ENCODE measurements at regions not wholly inside any gene's neighbourhood (a gene's known extent, or its start where the extent isn't known, plus 50 kb on each side); places are given as distances from the start of the nearest gene placed in this dataset.

GRCh38 chr15:31476866-31477265 lies 150.2 kb downstream of the KLF13 start:
- FAIRE-seq (no peak), DNase-seq (ENCODE audit: low read depth, low spot score) (no peak), ATAC-seq (no peak)
- ChIA-PET POLR2A (no interaction called here), SMC1A (ENCODE audit: uncharacterized antibody, unreplicated experiment) (interaction anchor here (1.2 to 7.0 kb wide), 2 partner anchors 11 to 37 kb away, joined by 3 to 48 read pairs; no protein-coding TSS in a partner anchor), RAD21 (ENCODE audit: unreplicated experiment) (interaction anchor here (0.8 kb wide), 2 partner anchors 9 to 12 kb away, joined by 3 to 4 read pairs; no protein-coding TSS in a partner anchor), CTCF (interaction anchor here (1.0 to 10.7 kb wide), 3 partner anchors 12 to 38 kb away, joined by 4 to 122 read pairs (median 63); no protein-coding TSS in a partner anchor)
- Histone ChIP-seq H3K36me3 (ENCODE audit: control insufficient read depth in 2 of 2, insufficient read depth in 2 of 2, low read length in 1 of 2) (no peaks in the 10 kb centered on the region), H2AFZ (ENCODE audit: control insufficient read depth, low read depth, low read length) (no peak overlapping the region), H3K27ac (ENCODE audit: control insufficient read depth, insufficient read depth) (no peak overlapping the region), H3K79me2 (ENCODE audit: control insufficient read depth, insufficient read depth, low read length) (no peaks in the 10 kb centered on the region), H3K27me3 (replicated peaks in 1 of 2; ENCODE audit: control insufficient read depth in 2 of 2, insufficient read depth in 2 of 2, low read length in 1 of 2) (no peaks in the 10 kb centered on the region; a peak in 2 of 4 replicates), H3K4me2 (ENCODE audit: control insufficient read depth, insufficient read depth) (no peak overlapping the region), H3K9me3 (replicated peaks; ENCODE audit: control insufficient read depth, insufficient read depth, low read length) (no peaks in the 10 kb centered on the region), H3K4me1 (ENCODE audit: control insufficient read depth, insufficient read depth, low read length) (peaks cover 28% of the 10 kb centered on the region), H3K9ac (ENCODE audit: control insufficient read depth, insufficient read depth, low read length) (no peak overlapping the region), H3K4me3 (no peak overlapping the region), H4K20me1 (ENCODE audit: control insufficient read depth, insufficient read depth) (no peaks in the 10 kb centered on the region)
- TF ChIP-seq, protein P1, sequence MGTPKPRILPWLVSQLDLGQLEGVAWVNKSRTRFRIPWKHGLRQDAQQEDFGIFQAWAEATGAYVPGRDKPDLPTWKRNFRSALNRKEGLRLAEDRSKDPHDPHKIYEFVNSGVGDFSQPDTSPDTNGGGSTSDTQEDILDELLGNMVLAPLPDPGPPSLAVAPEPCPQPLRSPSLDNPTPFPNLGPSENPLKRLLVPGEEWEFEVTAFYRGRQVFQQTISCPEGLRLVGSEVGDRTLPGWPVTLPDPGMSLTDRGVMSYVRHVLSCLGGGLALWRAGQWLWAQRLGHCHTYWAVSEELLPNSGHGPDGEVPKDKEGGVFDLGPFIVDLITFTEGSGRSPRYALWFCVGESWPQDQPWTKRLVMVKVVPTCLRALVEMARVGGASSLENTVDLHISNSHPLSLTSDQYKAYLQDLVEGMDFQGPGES (IDR thresholded peaks at IDR 0.05): no peak
- in situ Hi-C loops (cut with MboI) (no loop called here), intact Hi-C loops (cut with micrococcal nuclease; ENCODE audit: unreplicated experiment) (no loop called here)
- WGBS (ENCODE audit: insufficient coverage, insufficient replicate concordance, low lambda C conversion rate, missing lambda C conversion rate): 67% methylated on average over 5 of the region's 5 CpGs
- no TSS peak for BruUV-seq (replicated peaks)

DNA sequence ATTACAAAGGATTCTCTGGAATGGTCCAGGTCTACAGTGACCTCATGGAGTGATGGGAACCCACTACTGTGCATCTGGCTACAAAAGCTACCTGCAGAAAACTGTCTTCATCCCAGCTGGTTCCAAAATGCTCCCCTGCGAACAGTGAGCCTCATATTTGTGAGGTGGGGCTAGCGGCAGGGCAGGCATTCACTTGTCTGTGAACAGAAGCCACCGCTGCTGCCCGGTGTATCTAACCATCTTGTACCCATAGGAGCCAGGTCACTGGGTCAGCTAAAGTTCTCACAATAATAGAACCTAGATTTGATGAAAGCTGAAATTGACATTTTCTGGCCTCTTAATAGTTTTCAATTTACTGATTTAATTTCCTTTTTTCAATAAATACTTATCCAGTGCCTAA lies 150.7 kb downstream of the KLF13 start:
- RAD21 ChIA-PET (ENCODE audit: unreplicated experiment): interaction anchor here (0.8 kb wide), 2 partner anchors 9 to 11 kb away, joined by 3 to 4 read pairs; no protein-coding TSS in a partner anchor
- SMC1A ChIA-PET (ENCODE audit: uncharacterized antibody, unreplicated experiment): interaction anchor here (1.2 to 7.0 kb wide), 2 partner anchors 11 to 38 kb away, joined by 3 to 48 read pairs; no protein-coding TSS in a partner anchor
- 77% methylated on average over 4 of the region's 4 CpGs for WGBS (ENCODE audit: insufficient coverage, insufficient replicate concordance, low lambda C conversion rate, missing lambda C conversion rate)
- CTCF ChIA-PET: interaction anchor here (1.0 to 10.7 kb wide), 3 partner anchors 12 to 38 kb away, joined by 4 to 122 read pairs (median 63); no protein-coding TSS in a partner anchor
- no peaks in the 10 kb centered on the region for H3K79me2 ChIP-seq (ENCODE audit: control insufficient read depth, insufficient read depth, low read length)
- H3K27me3 ChIP-seq (replicated peaks in 1 of 2; ENCODE audit: control insufficient read depth in 2 of 2, insufficient read depth in 2 of 2, low read length in 1 of 2): no peaks in the 10 kb centered on the region; a peak in 2 of 4 replicates
- H3K4me1 ChIP-seq (ENCODE audit: control insufficient read depth, insufficient read depth, low read length): peaks cover 24% of the 10 kb centered on the region
- no peak overlapping the region for H3K27ac ChIP-seq (ENCODE audit: control insufficient read depth, insufficient read depth)
- in situ Hi-C loops (cut with MboI): no loop called here
- no TSS peak for BruUV-seq (replicated peaks)
- DNase-seq (ENCODE audit: low read depth, low spot score) (no peak), FAIRE-seq (no peak), ATAC-seq (no peak)
- H4K20me1 ChIP-seq (ENCODE audit: control insufficient read depth, insufficient read depth): no peaks in the 10 kb centered on the region
- H2AFZ ChIP-seq (ENCODE audit: control insufficient read depth, low read depth, low read length): no peak overlapping the region
- H3K9ac ChIP-seq (ENCODE audit: control insufficient read depth, insufficient read depth, low read length): no peak overlapping the region
- no peak overlapping the region for H3K4me3 ChIP-seq
- POLR2A ChIA-PET: no interaction called here
- H3K9me3 ChIP-seq (replicated peaks; ENCODE audit: control insufficient read depth, insufficient read depth, low read length): no peaks in the 10 kb centered on the region
- intact Hi-C loops (cut with micrococcal nuclease; ENCODE audit: unreplicated experiment): no loop called here
- H3K4me2 ChIP-seq (ENCODE audit: control insufficient read depth, insufficient read depth): no peak overlapping the region
- no peaks in the 10 kb centered on the region for H3K36me3 ChIP-seq (ENCODE audit: control insufficient read depth in 2 of 2, insufficient read depth in 2 of 2, low read length in 1 of 2)
- TF ChIP-seq SIN3A (IDR thresholded peaks at IDR 0.05; ENCODE audit: low read depth, low read length): no peak
- no peak for TF ChIP-seq SUPT20H (IDR thresholded peaks at IDR 0.05; ENCODE audit: borderline replicate concordance, control insufficient read depth, low read depth, low read length)
- no peak for TF ChIP-seq WRNIP1 (IDR thresholded peaks at IDR 0.05; ENCODE audit: borderline replicate concordance, low read depth, low read length)
- TF ChIP-seq MYB (IDR thresholded peaks at IDR 0.05; ENCODE audit: borderline replicate concordance, low read depth, low read length): no peak
- TF ChIP-seq NRF1 (conservative IDR thresholded peaks at IDR 0.05; ENCODE audit: low read depth, low read length): no peak
- no peak for TF ChIP-seq STAT1 (conservative IDR thresholded peaks at IDR 0.05)
- no peak for TF ChIP-seq HCFC1 (IDR thresholded peaks at IDR 0.05; ENCODE audit: low read length)
- TF ChIP-seq, protein P2, sequence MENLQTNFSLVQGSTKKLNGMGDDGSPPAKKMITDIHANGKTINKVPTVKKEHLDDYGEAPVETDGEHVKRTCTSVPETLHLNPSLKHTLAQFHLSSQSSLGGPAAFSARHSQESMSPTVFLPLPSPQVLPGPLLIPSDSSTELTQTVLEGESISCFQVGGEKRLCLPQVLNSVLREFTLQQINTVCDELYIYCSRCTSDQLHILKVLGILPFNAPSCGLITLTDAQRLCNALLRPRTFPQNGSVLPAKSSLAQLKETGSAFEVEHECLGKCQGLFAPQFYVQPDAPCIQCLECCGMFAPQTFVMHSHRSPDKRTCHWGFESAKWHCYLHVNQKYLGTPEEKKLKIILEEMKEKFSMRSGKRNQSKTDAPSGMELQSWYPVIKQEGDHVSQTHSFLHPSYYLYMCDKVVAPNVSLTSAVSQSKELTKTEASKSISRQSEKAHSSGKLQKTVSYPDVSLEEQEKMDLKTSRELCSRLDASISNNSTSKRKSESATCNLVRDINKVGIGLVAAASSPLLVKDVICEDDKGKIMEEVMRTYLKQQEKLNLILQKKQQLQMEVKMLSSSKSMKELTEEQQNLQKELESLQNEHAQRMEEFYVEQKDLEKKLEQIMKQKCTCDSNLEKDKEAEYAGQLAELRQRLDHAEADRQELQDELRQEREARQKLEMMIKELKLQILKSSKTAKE (IDR thresholded peaks at IDR 0.05; ENCODE audit: low read depth, poor library complexity, severe bottlenecking): no peak
- TF ChIP-seq ZSCAN29 (IDR thresholded peaks at IDR 0.05): no peak
- TF ChIP-seq NFXL1 (IDR thresholded peaks at IDR 0.05; ENCODE audit: borderline replicate concordance): no peak
- no peak for TF ChIP-seq IKZF2 (IDR thresholded peaks at IDR 0.05)
- no peak for TF ChIP-seq FOXM1 (IDR thresholded peaks at IDR 0.05; ENCODE audit: low read depth, low read length)
- no peak for TF ChIP-seq RCOR1 (conservative IDR thresholded peaks at IDR 0.05; ENCODE audit: low read depth, low read length)
- TF ChIP-seq, protein P1 (IDR thresholded peaks at IDR 0.05): no peak

Data from GM12878 (cell line).